CD4-positive, alpha-beta memory T cell (primary cell): ENCODE measurements at regions not wholly inside any gene's neighbourhood (a gene's known extent, or its start where the extent isn't known, plus 50 kb on each side); places are given as distances from the start of the nearest gene placed in this dataset.

Source experiments
- CTCF ChIA-PET: fragments of 350-600 bp; sonication (Branson Sonifier 250); formaldehyde crosslinking; loops from one replicate; lab custom pipeline; 2021; ENCODE audit warnings: inconsistent platforms; ENCODE audit not compliant: partially characterized antibody; lab: Charles Lee
- POLR2A ChIA-PET: fragments of 350-600 bp; sonication (Branson Sonifier 250); formaldehyde crosslinking; loops from one replicate; lab custom pipeline; 2021; ENCODE audit not compliant: partially characterized antibody; lab: Charles Lee
- DNase-seq, 5 donors: peaks; one replicate each; pipeline versions ENCODE4 v3.0.0 to v3.0.0-alpha.2; 2020 to 2022; ENCODE audit warnings: mixed read lengths in 1 of 5
- H3K27ac ChIP-seq: one replicate; pipeline ENCODE4 v1.7.0; 2013; ENCODE audit warnings: low read depth, low read length
- H3K27me3 ChIP-seq: 2 replicates; pipeline ENCODE4 v1.7.0; 2013; ENCODE audit warnings: mild to moderate bottlenecking, low read length, moderate library complexity; ENCODE audit not compliant: insufficient read depth
- H3K36me3 ChIP-seq: 2 replicates; pipeline ENCODE4 v1.7.0; 2013; ENCODE audit warnings: mild to moderate bottlenecking, low read length, moderate library complexity; ENCODE audit not compliant: insufficient read depth
- H3K4me1 ChIP-seq: 2 replicates; pipeline ENCODE4 v1.7.0; 2013; ENCODE audit warnings: mild to moderate bottlenecking, low read length, moderate library complexity; ENCODE audit not compliant: insufficient read depth
- H3K4me3 ChIP-seq, 2 donors: one replicate each; pipeline ENCODE4 v1.7.0; 2013; ENCODE audit warnings: low read length in 2 of 2, mild to moderate bottlenecking in 1 of 2
- H3K9me3 ChIP-seq, 2 donors: one replicate each; pipeline ENCODE4 v1.7.0; 2013; ENCODE audit warnings: low read length in 2 of 2, control low read depth in 1 of 2; ENCODE audit not compliant: control insufficient read depth in 1 of 2
- H3K27ac Mint-ChIP-seq, 7 donors: one replicate each; pipeline ENCODE4 v1.8.0; 2020 to 2021; ENCODE audit warnings: mixed read lengths in 7 of 7, mild to moderate bottlenecking in 6 of 7, inconsistent platforms in 3 of 7, moderate library complexity in 3 of 7
- H3K27me3 Mint-ChIP-seq, 2 donors: one replicate each; pipeline ENCODE4 v1.8.0; 2020 to 2021; ENCODE audit warnings: mixed read lengths in 2 of 2
- H3K36me3 Mint-ChIP-seq, 2 donors: one replicate each; pipeline ENCODE4 v1.8.0; 2020 to 2021; ENCODE audit warnings: mixed read lengths in 2 of 2, inconsistent platforms in 1 of 2, mild to moderate bottlenecking in 1 of 2
- H3K4me1 Mint-ChIP-seq, 4 donors: one replicate each; pipeline ENCODE4 v1.8.0; 2020 to 2021; ENCODE audit warnings: mixed read lengths in 4 of 4, mild to moderate bottlenecking in 1 of 4
- H3K4me3 Mint-ChIP-seq, 8 donors: one replicate each; pipeline ENCODE4 v1.8.0; 2020 to 2021; ENCODE audit warnings: mixed read lengths in 8 of 8, mild to moderate bottlenecking in 7 of 8, moderate library complexity in 6 of 8, inconsistent platforms in 3 of 8
- H3K9me3 Mint-ChIP-seq, 8 donors: one replicate each; pipeline ENCODE4 v1.8.0; 2020 to 2021; ENCODE audit warnings: mixed read lengths in 8 of 8, mild to moderate bottlenecking in 5 of 8, inconsistent platforms in 3 of 8, moderate library complexity in 1 of 8
- intact Hi-C: fragments of 100-400 bp; cut with micrococcal nuclease; formaldehyde crosslinking; loops from one replicate; pipeline ENCODE4 v1.15.1; 2023

GRCh38 chr18:78510091-78510490 is 469.5 kb upstream of the SALL3 start:
- H3K27me3 Mint-ChIP-seq = peaks cover 0 to 1% of the 10 kb centered on the region in 2 donors
- H3K9me3 ChIP-seq = no peaks in the 10 kb centered on the region
- H3K4me1 ChIP-seq = no peaks in the 10 kb centered on the region
- ChIA-PET CTCF (no interaction called here), POLR2A (no interaction called here)
- H3K27ac ChIP-seq = no peak overlapping the region
- H3K36me3 ChIP-seq = no peaks in the 10 kb centered on the region
- intact Hi-C loops = no loop called here
- peaks cover 0 to 4% (median 0%) of the 10 kb centered on the region in 8 donors for H3K9me3 Mint-ChIP-seq
- H3K4me3 ChIP-seq = no peak overlapping the region
- no peaks in the 10 kb centered on the region for H3K27me3 ChIP-seq
- no peak overlapping the region for H3K27ac Mint-ChIP-seq
- no peaks in the 10 kb centered on the region for H3K36me3 Mint-ChIP-seq
- no peak for DNase-seq
- peak overlapping the region in 1 of 8 donors; percentile 1 for H3K4me3 Mint-ChIP-seq
- no peaks in the 10 kb centered on the region for H3K4me1 Mint-ChIP-seq

GRCh38 chr18:78510636-78511035 is 469.0 kb upstream of the SALL3 start:
- intact Hi-C loops = no loop called here
- H3K27ac ChIP-seq = no peak overlapping the region

GRCh38 chr18:78511666-78512601 is 467.7 kb upstream of the SALL3 start:
- H3K9me3 Mint-ChIP-seq = peaks cover 0 to 4% (median 0%) of the 10 kb centered on the region in 8 donors
- DNase-seq = no peak
- ChIA-PET POLR2A (no interaction called here), CTCF (no interaction called here)
- no peak overlapping the region for H3K4me3 ChIP-seq
- no peaks in the 10 kb centered on the region for H3K4me1 Mint-ChIP-seq
- no peak overlapping the region for H3K27ac ChIP-seq
- no peaks in the 10 kb centered on the region for H3K4me1 ChIP-seq
- H3K36me3 ChIP-seq = no peaks in the 10 kb centered on the region
- intact Hi-C loops = no loop called here
- H3K27me3 ChIP-seq = no peaks in the 10 kb centered on the region
- no peaks in the 10 kb centered on the region for H3K9me3 ChIP-seq
- H3K27me3 Mint-ChIP-seq = peaks cover 0 to 1% of the 10 kb centered on the region in 2 donors
- H3K4me3 Mint-ChIP-seq = no peak overlapping the region
- no peak overlapping the region for H3K27ac Mint-ChIP-seq
- no peaks in the 10 kb centered on the region for H3K36me3 Mint-ChIP-seq

More at GRCh38 chr18:78510636-78511035, 469.0 kb upstream of the SALL3 start:
- no peaks in the 10 kb centered on the region for H3K9me3 ChIP-seq
- no peak overlapping the region for H3K4me3 ChIP-seq
- no peaks in the 10 kb centered on the region for H3K36me3 ChIP-seq
- no peak for DNase-seq
- ChIA-PET CTCF (no interaction called here), POLR2A (no interaction called here)
- Mint-ChIP-seq H3K4me3 (no peak overlapping the region), H3K27me3 (peaks cover 0 to 1% of the 10 kb centered on the region in 2 donors), H3K36me3 (no peaks in the 10 kb centered on the region), H3K4me1 (no peaks in the 10 kb centered on the region), H3K9me3 (peaks cover 0 to 4% (median 0%) of the 10 kb centered on the region in 8 donors), H3K27ac (no peak overlapping the region)
- no peaks in the 10 kb centered on the region for H3K4me1 ChIP-seq
- H3K27me3 ChIP-seq = no peaks in the 10 kb centered on the region

GRCh38 chr18:78514910-78515670 is 464.5 kb upstream of the SALL3 start:
- Mint-ChIP-seq H3K27me3 (peaks cover 0 to 1% of the 10 kb centered on the region in 2 donors), H3K27ac (no peak overlapping the region), H3K36me3 (no peaks in the 10 kb centered on the region), H3K9me3 (peaks cover 0 to 2% (median 0%) of the 10 kb centered on the region in 8 donors), H3K4me1 (no peaks in the 10 kb centered on the region), H3K4me3 (no peak overlapping the region)
- Histone ChIP-seq H3K36me3 (no peaks in the 10 kb centered on the region), H3K27ac (no peak overlapping the region), H3K9me3 (no peaks in the 10 kb centered on the region), H3K4me1 (no peaks in the 10 kb centered on the region), H3K4me3 (no peak overlapping the region), H3K27me3 (no peaks in the 10 kb centered on the region)
- ChIA-PET CTCF (no interaction called here), POLR2A (no interaction called here)
- intact Hi-C loops = no loop called here
- no peak for DNase-seq

GRCh38 chr18:78517328-78517727 is 462.3 kb upstream of the SALL3 start:
- H3K9me3 Mint-ChIP-seq = peaks cover 0 to 5% (median 0%) of the 10 kb centered on the region in 8 donors
- DNase-seq = no peak
- H3K4me3 Mint-ChIP-seq = no peak overlapping the region
- ChIA-PET POLR2A (no interaction called here), CTCF (no interaction called here)
- Histone ChIP-seq H3K27ac (no peak overlapping the region), H3K4me3 (no peak overlapping the region), H3K4me1 (no peaks in the 10 kb centered on the region), H3K27me3 (no peaks in the 10 kb centered on the region), H3K36me3 (no peaks in the 10 kb centered on the region), H3K9me3 (no peaks in the 10 kb centered on the region)
- H3K27ac Mint-ChIP-seq = no peak overlapping the region
- H3K4me1 Mint-ChIP-seq = no peaks in the 10 kb centered on the region
- intact Hi-C loops = no loop called here
- no peaks in the 10 kb centered on the region for H3K27me3 Mint-ChIP-seq
- no peaks in the 10 kb centered on the region for H3K36me3 Mint-ChIP-seq

GRCh38 chr18:78517973-78518372 is 461.6 kb upstream of the SALL3 start:
- Mint-ChIP-seq H3K9me3 (peaks cover 0 to 3% (median 0%) of the 10 kb centered on the region in 8 donors), H3K4me3 (no peak overlapping the region), H3K27me3 (no peaks in the 10 kb centered on the region), H3K36me3 (no peaks in the 10 kb centered on the region), H3K4me1 (no peaks in the 10 kb centered on the region), H3K27ac (no peak overlapping the region)
- Histone ChIP-seq H3K27ac (no peak overlapping the region), H3K4me1 (no peaks in the 10 kb centered on the region), H3K27me3 (no peaks in the 10 kb centered on the region), H3K4me3 (no peak overlapping the region), H3K9me3 (no peaks in the 10 kb centered on the region), H3K36me3 (no peaks in the 10 kb centered on the region)
- CTCF ChIA-PET = no interaction called here
- intact Hi-C loops = no loop called here
- no peak for DNase-seq
- POLR2A ChIA-PET = no interaction called here

- Histone ChIP-seq H3K4me1 (no peaks in the 10 kb centered on the region), H3K36me3 (no peaks in the 10 kb centered on the region), H3K9me3 (no peaks in the 10 kb centered on the region), H3K27ac (no peak overlapping the region), H3K4me3 (no peak overlapping the region), H3K27me3 (no peaks in the 10 kb centered on the region)
- Mint-ChIP-seq H3K27me3 (no peaks in the 10 kb centered on the region), H3K4me3 (no peak overlapping the region), H3K4me1 (no peaks in the 10 kb centered on the region), H3K9me3 (peaks cover 0 to 5% (median 0%) of the 10 kb centered on the region in 8 donors), H3K36me3 (no peaks in the 10 kb centered on the region), H3K27ac (no peak overlapping the region)
- CTCF ChIA-PET = no interaction called here
- no peak for DNase-seq
- intact Hi-C loops = no loop called here
- POLR2A ChIA-PET = no interaction called here
These were observed 460.8 kb upstream of the SALL3 start for GRCh38 chr18:78518805-78519204.
